ENCODE measurements at regions not wholly inside any gene's neighbourhood (a gene's known extent, or its start where the extent isn't known, plus 50 kb on each side); places are given as distances from the start of the nearest gene placed in this dataset.
"Not testable (repeated sequence)": the region's sequence is repeated elsewhere in the genome, so short reads cannot be mapped to it uniquely, and the experiment has no call there.

DNA sequence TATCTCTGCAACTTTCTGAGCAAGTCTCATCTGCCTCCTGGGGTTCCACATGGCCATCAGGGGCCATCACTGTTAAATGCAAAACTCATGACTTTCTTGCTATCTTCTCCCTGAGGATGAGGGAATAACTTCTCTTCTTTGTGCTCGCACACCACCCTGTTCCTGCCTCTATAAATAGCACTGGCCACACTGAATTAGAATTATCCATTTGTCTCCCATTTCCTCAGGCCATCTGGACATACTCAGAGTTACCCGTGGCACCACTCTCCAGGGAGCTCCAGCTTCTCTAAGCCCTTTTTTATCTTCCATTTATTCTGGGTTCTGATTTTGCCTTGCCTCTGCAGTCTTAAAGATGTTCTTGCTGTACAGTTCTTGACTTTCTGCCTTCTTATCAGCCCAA is 72.8 kb upstream of the ECI2 start:
- Mint-ChIP-seq H3K9me3 (peaks cover 7% of the 10 kb centered on the region), H3K4me3 (no peak overlapping the region), H3K4me1 (peaks cover 30% of the 10 kb centered on the region), H3K27ac (peak overlapping the region; percentile 38), H3K36me3 (peaks cover 8% of the 10 kb centered on the region), H3K27me3 (peaks cover 5% of the 10 kb centered on the region)

- Mint-ChIP-seq H3K27me3 (peaks cover 13% of the 10 kb centered on the region), H3K9me3 (peaks cover 12% of the 10 kb centered on the region), H3K4me1 (peaks cover 13% of the 10 kb centered on the region)
- not testable (repeated sequence) for H3K27ac Mint-ChIP-seq, H3K4me3 Mint-ChIP-seq, H3K36me3 Mint-ChIP-seq
These were observed 68.5 kb upstream of the ECI2 start for GRCh38 chr6:4203642-4204417.

- Mint-ChIP-seq H3K36me3 (no peaks in the 10 kb centered on the region), H3K4me1 (no peaks in the 10 kb centered on the region), H3K27ac (no peak overlapping the region), H3K27me3 (no peaks in the 10 kb centered on the region), H3K4me3 (no peak overlapping the region), H3K9me3 (no peaks in the 10 kb centered on the region)
These were observed 57.3 kb upstream of the ECI2 start for GRCh38 chr6:4192627-4193026.

GRCh38 chr6:4192173-4192572 is 56.8 kb upstream of the ECI2 start:
- no peaks in the 10 kb centered on the region for H3K4me1 Mint-ChIP-seq
- no peaks in the 10 kb centered on the region for H3K36me3 Mint-ChIP-seq
- no peaks in the 10 kb centered on the region for H3K27me3 Mint-ChIP-seq
- no peak overlapping the region for H3K27ac Mint-ChIP-seq
- no peaks in the 10 kb centered on the region for H3K9me3 Mint-ChIP-seq
- no peak overlapping the region for H3K4me3 Mint-ChIP-seq

- no peaks in the 10 kb centered on the region for H3K36me3 Mint-ChIP-seq
- no peak overlapping the region for H3K4me3 Mint-ChIP-seq
- no peaks in the 10 kb centered on the region for H3K4me1 Mint-ChIP-seq
- no peak overlapping the region for H3K27ac Mint-ChIP-seq
- H3K27me3 Mint-ChIP-seq: no peaks in the 10 kb centered on the region
- H3K9me3 Mint-ChIP-seq: no peaks in the 10 kb centered on the region
These were observed 55.9 kb upstream of the ECI2 start for GRCh38 chr6:4191271-4191721.

GRCh38 chr6:4189249-4189648 is 53.9 kb upstream of the ECI2 start:
- Mint-ChIP-seq H3K9me3 (no peaks in the 10 kb centered on the region), H3K4me3 (no peak overlapping the region), H3K27ac (no peak overlapping the region), H3K27me3 (no peaks in the 10 kb centered on the region), H3K36me3 (no peaks in the 10 kb centered on the region), H3K4me1 (peaks cover 8% of the 10 kb centered on the region)

GRCh38 chr6:4188801-4189200 is 53.4 kb upstream of the ECI2 start:
- no peak overlapping the region for H3K4me3 Mint-ChIP-seq
- H3K27me3 Mint-ChIP-seq: no peaks in the 10 kb centered on the region

GRCh38 chr6:4187480-4187879 is 52.1 kb upstream of the ECI2 start:
- Mint-ChIP-seq H3K4me3 (no peak overlapping the region), H3K27ac (no peak overlapping the region), H3K27me3 (no peaks in the 10 kb centered on the region), H3K4me1 (peaks cover 8% of the 10 kb centered on the region), H3K36me3 (no peaks in the 10 kb centered on the region), H3K9me3 (no peaks in the 10 kb centered on the region)

More at GRCh38 chr6:4188801-4189200, 53.4 kb upstream of the ECI2 start:
- no peak overlapping the region for H3K27ac Mint-ChIP-seq
- no peaks in the 10 kb centered on the region for H3K9me3 Mint-ChIP-seq
- no peaks in the 10 kb centered on the region for H3K36me3 Mint-ChIP-seq
- H3K4me1 Mint-ChIP-seq: peaks cover 8% of the 10 kb centered on the region

DNA sequence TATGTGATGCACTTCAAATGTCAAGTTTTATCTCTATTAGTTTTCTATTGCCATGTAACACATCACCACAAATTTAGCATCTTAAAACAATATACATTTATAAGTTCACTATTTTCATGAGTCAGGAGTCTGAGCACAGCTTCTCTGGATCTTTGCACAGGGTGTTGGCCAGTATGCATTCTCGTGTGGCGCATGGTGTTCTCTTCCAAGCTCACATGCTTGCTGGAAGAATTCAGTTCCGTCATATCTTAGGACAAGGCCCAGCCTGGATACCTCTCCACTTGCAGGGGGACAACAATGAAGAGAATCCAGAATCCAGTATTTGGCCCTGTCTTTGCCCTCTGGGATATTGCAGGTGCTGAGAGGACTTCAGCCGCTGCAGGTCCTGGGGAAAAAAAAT is 51.0 kb upstream of the ECI2 start:
- Mint-ChIP-seq H3K4me3 (no peak overlapping the region), H3K27me3 (no peaks in the 10 kb centered on the region), H3K36me3 (no peaks in the 10 kb centered on the region), H3K4me1 (peaks cover 8% of the 10 kb centered on the region), H3K9me3 (no peaks in the 10 kb centered on the region), H3K27ac (no peak overlapping the region)

- Mint-ChIP-seq H3K4me3 (no peak overlapping the region), H3K36me3 (no peaks in the 10 kb centered on the region), H3K4me1 (peaks cover 8% of the 10 kb centered on the region), H3K27ac (no peak overlapping the region), H3K9me3 (no peaks in the 10 kb centered on the region), H3K27me3 (no peaks in the 10 kb centered on the region)
These were observed 50.5 kb upstream of the ECI2 start for GRCh38 chr6:4185846-4186245.

GRCh38 chr6:4185419-4185818 is 50.0 kb upstream of the ECI2 start:
- Mint-ChIP-seq H3K4me1 (peaks cover 8% of the 10 kb centered on the region), H3K36me3 (no peaks in the 10 kb centered on the region), H3K9me3 (no peaks in the 10 kb centered on the region), H3K27me3 (no peaks in the 10 kb centered on the region), H3K4me3 (no peak overlapping the region), H3K27ac (no peak overlapping the region)
